HG02588 (cell line): ENCODE measurements at regions not wholly inside any gene's neighbourhood (a gene's known extent, or its start where the extent isn't known, plus 50 kb on each side); places are given as distances from the start of the nearest gene placed in this dataset.
"Not testable (repeated sequence)": the region's sequence is repeated elsewhere in the genome, so short reads cannot be mapped to it uniquely, and the experiment has no call there.

Experiments used
- ATAC-seq: cut with Tn5 transposase; IDR thresholded peaks from one replicate; pipeline ENCODE4 v1.9.1; 2021; ENCODE audit warnings: mild to moderate bottlenecking, moderate library complexity; ENCODE audit not compliant: unreplicated experiment

DNA sequence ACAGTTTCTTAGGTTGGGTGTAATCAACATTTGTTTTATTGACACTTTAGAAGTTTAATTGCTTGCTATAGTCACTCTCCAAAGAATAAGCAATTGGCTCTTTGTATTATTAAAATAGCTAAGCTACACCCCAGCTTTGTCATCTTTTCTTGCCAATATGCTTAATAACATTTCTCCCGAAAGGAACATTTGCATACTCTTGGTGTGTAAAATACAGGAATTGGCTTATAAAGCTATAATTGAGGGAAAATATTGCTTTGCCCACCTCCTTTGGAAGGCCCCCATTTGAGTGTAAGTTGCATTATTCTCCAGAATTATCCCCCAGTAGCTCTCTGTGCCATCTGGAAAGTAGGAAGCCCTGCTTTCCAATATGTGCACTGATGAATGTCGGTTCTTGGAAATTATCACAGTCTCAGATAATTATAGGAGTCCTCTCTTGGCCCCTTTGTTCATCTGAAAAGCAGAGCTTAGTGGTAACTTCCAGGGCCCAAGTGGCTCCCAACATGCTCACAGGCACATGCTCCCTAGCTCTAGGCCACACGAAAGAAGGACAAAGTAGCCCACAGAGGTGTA, 92.4 kb upstream of the B3GAT2 start:
- ATAC-seq, result no peak

DNA sequence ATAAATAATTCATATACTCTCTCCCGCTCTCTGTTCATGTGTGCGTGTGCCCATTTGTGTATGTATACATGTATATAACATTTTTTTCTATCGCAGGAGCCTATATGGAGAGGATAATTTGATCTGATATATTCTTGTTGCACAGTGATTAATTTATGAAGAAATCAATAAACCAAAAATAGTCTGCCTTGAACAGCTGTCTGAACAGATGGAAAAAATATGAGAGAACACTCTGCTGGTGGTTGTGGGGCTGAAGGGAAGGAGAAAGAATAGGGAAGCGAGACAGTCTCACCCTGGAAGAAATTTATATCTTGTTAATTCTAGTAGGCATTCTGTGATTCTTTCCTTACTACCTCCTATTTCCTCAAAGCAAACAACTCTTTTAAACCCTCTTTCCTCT, 96.6 kb upstream of the B3GAT2 start:
- no peak for ATAC-seq

DNA sequence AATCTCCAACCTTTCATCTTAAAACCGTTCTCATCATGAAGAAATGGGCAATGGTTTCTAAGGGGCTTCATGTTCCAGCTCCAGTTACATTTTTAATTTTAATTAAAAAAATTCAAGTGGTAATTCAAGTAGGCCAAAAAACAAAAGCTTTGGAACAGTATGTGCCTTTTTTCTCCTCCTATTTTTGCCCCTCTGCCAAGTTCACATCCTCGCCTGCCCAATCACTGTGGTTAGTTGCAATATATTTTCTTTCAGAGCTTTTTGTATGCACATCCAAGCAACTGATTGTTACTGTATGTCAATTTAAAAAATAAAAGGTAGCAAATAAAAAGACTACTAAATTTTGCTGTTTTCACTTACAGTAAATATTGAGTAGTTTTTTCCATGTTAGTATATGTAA, 99.8 kb upstream of the B3GAT2 start:
- no peak for ATAC-seq

DNA sequence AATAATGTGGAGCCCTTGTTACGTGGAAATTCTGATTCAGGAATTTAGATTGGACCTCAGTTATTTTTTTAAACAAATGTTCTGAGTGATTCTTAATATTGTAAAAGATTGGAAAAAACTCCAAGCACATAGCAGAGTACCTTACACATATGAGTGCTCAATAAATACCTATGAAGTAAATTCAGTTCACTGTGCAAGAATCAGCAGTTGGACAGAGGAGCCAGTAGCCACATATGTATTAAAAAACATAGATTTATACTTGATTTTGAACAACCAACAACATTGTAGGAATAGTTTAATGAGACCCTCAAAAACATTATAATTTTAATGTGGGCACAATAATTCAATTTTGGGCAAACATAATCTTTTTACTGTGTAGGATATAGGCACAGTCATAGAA, 109.3 kb upstream of the B3GAT2 start:
- ATAC-seq, result no peak

DNA sequence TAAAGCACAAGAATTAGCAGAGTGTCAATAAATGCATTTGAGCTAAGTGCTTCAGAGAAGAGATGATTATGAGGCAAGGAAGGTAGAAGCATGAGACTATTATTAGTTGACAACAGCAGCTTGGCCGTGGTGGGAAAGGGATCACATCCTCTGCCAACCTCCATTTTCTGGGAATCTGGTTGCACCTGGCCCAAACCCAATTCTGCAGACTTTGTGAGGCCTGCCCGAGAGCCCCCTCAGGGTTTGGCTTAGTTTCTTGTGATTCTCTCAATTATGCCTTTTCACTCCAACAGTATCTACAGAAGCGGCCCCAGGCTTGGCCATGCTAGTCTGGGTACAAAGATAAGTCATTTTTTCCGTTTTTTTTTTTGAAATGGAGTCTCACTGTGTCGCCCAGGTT, 111.0 kb upstream of the B3GAT2 start:
- no peak for ATAC-seq

DNA sequence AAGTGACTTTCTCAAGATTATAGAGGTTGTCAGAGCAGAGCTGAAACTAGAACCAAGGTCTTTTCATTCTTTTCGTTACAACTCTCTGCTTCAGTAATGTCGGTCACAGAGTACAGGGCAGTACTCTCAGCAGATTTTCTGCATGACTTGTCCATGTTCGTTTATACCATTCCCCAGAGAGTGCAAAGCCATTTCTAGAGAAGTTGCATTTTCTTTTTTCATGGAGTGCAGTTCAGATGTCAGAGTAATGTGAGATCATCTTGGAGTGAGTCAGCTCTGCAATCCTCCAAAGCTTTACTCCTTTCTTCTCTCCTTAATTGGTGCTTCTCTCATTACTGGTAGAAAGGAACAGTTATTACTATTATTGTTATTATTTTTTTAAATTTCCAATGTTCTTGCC, 115.6 kb upstream of the B3GAT2 start:
- no peak for ATAC-seq

DNA sequence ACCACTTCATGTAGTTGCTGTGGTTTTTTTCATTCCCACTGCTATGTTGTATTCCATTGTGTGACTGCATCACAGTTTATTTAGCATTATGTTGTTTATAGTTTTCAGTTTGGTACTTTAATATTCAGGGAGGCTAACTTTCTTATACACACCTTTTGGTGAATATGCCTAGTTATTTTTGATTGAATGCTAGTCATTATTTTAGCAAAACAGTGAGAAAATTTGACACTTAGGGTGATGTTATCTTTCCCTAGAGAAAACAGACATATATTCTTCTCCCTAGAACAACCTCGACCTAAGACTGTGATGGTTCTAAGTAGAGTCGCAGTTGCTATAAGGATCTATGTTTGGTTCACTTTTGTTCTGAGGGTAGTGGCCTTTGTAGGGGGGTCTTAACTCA, 120.8 kb upstream of the B3GAT2 start:
- no peak for ATAC-seq

DNA sequence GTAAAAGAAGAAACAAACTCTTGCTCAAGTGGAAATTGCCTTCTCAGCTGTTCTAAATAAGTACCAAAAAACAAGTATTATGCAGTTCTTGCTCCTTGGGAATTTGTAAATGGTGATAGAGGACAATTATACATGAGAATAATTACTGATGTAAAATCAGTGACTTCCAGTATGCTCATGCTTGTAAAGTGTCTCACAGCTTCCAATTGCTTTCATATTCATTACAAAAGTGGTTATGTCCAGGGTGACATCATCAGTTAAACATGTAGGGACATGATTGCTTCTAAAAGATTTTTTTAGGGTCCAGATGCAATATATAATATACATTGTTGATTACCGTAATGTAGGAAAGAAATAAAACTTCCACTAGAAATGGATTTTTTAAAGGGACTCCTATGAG, 122.8 kb upstream of the B3GAT2 start:
- no peak for ATAC-seq

DNA sequence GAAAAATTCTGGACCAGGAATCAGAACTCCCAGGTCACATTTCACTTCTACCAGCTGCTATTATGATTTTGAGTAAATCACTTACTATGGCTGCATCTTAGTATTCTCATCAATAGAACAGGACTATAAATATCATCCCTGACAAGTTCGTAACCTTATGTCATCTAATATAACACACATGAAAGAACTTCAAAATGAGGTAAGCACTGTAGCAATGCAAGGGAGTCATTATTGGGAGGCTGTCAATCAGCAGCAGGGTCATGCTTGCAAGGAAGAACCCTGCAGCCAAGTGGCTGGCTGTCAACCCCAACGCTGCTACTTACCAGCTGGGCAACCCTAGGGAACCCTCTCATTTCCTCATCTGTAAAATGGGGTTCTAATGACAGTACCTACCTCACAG, 123.3 kb upstream of the B3GAT2 start:
- no peak for ATAC-seq

DNA sequence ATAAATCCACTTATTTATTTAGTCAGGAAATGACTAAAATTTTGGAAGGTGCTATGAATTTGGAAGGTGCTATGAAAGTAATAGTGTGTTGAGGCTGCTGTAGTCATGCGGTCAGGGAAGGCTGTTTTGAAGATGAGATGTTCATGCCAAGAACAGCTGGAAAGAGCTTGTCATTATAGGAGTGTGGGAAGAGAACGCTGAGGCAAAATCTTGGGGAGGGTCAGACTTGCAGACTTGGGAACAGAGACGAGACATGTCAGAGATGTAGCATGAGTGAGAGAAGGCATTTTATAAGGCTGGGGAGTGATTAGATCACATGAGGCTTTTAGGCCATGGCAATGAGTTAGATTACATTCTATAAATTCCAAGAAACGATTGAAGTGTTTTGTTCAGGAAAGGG, 124.0 kb upstream of the B3GAT2 start:
- no peak for ATAC-seq

DNA sequence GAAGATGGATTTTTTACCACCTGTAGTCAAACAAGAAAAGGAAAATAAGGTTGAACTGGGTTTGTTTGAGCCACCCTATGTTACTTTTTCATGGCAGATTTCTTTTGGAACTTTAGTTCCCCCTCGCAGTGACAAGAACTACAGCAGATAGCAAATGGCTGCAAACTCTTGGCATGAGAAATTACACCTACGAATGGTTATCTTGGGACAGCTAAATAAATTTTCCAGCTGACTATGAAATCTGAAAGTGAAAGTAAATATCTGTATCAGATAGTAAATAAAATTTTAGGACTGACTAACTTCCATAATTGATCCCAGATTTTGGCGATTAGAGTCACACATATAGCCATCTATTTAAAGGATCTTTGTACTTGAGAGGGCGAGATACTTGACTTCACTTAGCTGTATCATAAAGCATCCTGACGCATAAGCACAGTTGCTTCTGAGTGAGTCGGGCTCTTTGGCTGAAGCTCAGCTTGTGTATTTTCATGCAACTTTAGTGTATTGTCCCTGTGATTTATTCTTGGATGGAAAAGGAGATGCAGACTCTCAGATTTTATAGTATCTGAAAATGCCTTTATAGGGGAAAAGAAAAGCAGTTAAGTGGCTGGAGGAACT, 125.3 kb upstream of the B3GAT2 start:
- ATAC-seq, result no peak

DNA sequence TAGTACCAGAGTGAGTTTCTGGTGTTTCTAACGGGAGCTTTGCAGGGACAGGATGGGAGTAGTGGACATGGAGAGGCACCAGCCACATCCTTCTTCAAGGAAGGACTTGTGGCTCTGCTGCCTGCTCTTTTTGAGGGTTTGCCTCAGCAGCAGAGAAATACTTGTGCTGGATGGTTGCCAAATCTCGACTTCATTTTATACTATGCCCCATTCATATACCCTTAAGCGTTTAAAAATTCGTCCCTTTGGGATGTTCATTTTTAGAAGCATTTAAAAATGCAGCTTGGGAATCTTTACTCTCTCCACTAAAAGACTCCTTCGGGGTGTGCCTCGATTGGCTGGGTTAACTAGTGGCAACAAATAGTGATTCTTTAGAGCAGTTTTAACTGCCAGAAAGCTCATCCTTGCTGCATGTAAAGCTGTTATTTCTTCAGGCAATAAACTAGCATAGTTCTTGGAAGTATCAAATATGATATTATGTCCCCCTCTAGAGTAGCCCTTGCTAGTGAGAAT, 126.5 kb upstream of the B3GAT2 start:
- no peak for ATAC-seq

DNA sequence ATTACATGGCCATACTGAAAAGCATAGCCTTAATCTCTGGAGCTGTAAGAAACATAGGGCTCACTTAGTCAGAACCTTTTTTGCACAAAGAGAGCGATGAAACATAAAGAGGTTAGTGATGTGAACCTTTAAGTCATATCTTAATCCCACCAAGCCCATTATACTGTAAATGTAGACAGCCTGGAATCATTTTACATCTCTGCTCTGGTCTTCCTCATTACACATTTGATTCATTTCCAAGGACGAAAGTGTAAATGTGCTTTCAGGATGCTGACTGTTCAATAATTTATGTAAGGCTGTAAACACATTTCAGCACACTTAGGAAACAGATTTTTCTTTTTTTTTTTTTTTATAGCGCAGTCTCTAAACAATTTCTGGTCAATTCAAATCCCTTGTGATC, 131.3 kb upstream of the B3GAT2 start:
- ATAC-seq, result no peak

DNA sequence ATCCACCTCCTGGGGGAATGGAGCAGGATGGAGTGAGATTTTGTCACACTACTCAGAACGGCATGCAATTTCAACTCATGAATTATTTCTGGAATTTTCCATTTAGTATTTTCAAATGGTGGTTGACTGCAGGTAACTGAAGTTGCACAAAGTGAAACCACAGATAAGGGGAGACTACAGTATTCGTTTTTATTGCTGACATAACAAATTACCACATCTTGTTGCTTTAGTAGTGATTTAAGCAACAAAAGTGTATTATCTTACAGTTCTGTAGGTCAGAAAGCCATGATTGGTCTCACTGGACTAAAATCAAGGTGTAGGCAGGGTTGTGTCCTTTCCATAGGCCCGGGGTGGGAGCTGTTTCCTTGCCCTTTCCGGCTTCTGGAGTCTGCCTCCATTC, 133.4 kb upstream of the B3GAT2 start:
- ATAC-seq, result no peak

DNA sequence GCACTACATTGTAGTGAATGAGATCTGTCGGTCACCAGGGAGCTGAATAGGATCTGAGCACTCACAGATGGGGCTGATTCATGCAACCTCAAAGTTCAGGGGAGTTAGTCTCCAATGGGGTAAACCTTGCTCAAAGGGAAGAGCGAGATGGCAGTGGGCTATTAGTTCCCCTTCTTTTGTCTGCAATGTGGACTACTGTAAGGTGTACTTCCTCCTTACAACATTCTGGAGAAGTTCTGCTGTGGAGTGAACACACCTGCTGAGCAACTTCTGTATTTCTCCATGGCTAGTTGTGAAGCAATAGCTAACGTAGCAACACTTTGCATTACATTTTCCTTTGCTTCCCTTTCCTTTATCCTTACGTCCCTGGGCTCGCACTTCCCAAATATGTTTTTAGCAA, 134.3 kb upstream of the B3GAT2 start:
- no peak for ATAC-seq

DNA sequence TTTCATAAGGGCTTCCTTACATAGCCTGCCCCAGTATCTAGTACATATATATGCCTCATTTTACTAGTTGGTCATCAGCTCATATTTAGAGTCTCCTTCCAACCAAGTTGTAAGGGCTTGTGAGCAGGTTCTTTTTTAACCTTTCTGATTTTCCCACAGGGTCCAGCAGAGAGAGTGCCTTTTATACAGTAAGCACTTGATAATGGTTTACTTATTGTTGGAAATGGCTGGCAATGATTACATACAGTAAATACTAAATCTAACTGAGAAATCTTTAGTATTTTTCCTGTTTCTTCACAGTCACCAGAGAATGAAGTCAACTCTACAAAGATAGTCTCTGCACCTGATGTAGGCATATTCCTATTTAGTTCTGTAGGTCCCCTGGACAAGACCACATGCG, 135.1 kb upstream of the B3GAT2 start:
- ATAC-seq, result no peak

DNA sequence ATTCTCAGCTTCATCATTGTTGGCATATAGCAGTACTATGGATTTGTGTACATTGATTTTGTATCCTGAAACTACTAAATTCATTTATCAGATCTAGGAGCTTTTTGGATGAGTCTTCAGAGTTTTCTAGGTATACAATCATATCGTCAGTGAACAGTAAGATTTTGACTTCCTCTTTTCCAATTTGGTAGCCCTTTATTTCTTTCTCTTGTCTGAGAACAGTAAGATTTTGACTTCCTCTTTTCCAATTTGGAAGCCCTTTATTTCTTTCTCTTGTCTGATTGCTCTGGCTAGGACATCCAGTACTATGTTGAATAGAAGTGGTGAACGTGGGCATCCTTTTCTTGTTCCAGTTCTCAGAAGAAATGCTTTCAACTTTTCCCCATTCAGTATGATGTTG, 140.4 kb upstream of the B3GAT2 start:
- ATAC-seq, result not testable (repeated sequence)

DNA sequence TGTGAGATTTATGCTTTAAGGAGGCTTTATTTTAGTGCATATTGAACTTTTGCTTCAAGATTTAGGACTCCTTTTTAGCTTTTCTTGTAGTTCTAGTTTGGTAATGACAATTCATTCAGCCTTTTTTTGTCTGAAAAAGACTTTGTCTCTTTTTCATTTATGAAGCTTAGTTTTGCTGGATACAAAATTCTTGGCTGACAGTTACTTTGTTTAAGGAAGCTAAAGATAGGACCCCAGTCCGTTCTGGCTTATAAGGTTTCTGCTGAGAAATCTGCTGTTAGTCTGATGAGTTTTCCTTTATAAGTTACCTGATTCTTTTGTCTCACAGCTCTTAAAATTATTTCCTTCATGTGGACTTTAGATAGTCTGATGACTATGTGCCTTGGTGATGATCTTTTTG, 142.8 kb upstream of the B3GAT2 start:
- ATAC-seq, result no peak

DNA sequence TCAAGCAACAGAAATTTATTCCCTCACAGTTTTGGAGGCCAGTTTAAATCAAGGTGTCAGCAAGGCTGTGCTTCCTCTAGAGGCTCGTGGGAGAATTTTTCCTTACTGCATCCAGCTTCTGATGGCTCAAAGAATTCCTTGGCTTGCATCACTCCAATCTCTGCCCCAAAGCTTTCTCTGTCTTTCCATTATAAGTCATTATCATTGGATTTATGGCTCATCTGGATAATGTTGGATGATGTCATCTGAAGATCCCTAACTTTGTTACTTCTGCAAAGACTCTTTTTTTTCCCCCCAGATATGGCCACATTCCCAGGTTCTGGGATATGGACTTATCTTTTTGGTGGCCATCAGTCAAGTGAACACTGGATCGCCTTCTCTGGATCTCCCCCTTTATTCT, 146.3 kb upstream of the B3GAT2 start:
- ATAC-seq, result no peak

DNA sequence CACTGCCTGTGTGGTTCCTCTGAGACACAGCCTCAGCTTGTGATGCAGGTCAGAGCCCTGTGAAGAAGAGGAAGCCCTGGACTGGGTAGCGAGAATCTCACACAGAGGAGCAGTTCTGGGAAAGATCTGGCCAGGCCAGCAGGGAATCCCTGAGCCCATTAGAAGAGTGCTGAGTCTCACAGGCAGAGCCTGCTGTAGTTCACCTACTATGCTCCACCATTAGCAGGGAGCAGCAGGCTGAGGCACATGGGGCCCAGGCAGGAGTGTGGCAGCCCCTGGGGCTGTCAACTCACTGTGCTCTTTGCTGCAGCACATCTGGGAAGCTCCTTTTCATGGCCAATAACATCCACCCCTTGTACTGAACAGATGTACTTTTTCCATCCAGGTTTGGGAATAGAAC, 146.8 kb upstream of the B3GAT2 start:
- ATAC-seq, result no peak

DNA sequence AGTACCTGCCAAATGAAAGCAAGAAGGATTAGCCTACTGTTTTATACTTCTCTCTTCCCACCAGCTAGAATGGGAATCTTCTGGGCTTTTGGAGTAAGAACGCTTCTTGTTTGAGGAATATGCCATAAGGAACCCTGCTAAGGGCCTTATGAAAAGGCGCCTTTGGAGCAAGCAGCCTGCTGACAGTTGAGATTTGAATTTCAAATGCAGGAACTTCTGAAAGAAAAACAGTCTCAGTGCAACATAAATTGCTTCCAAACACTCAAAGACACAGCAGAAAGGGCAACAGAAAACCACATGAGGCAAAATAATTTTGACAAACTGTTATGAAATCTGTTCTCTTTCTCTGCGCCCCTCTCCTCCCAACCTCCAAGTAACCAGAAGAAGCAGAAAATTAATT, 149.4 kb upstream of the B3GAT2 start:
- ATAC-seq, result no peak

DNA sequence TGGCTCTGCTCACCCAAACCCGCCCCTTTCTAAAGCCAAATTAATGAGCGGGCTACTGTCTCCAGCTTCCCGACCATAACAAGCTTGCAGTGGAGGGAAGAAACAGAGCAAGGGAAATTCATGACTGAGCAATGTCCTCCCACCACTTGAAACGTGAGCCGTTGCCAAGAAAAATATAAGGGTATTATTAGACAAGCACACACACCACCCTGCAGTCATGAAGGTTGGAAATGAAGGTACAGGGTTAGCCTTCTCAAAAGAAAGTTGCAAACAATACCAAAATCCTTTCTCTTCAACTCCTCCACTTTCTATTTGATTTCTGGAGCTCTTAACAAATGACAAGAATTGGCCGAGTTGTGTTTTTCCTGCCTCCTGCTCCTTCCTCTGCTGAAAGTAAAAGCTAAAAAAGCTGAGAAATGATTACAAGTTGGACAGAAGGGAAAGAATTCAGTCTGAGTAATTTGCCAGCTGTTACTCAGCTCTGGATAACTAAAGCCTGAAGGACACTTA, 151.1 kb upstream of the B3GAT2 start:
- no peak for ATAC-seq

DNA sequence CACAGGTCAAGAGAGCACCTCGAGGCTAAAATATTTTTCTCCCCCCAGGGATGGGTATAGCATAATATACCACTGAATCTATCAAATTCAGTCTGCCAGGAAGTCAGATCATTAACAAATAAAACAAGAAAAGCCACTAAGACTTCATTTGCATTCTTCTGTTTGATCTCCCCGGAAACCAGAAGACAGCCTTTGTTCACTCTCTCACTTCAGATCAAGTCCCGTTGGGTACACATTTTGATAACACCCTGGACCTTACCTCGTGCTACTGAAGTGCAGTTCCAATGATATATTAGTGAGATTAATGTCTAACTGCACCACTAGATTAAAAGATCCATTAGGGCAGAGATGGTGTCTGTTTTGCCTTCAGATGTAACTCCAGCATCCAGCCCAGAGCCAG, 157.7 kb upstream of the B3GAT2 start:
- no peak for ATAC-seq
